GM12891 (cell line): ENCODE measurements at regions not wholly inside any gene's neighbourhood (a gene's known extent, or its start where the extent isn't known, plus 50 kb on each side); places are given as distances from the start of the nearest gene placed in this dataset.

Experiments
- POLR2A ChIP-seq: IDR thresholded peaks from 2 replicates; pipeline ENCODE4 v1.6.1; 2011; ENCODE audit warnings: low read depth, low read length, control low read depth
- POLR2AphosphoS5 ChIP-seq: IDR thresholded peaks from 2 replicates; pipeline ENCODE4 v1.6.1; 2011; ENCODE audit warnings: low read depth, low read length, control low read depth

DNA sequence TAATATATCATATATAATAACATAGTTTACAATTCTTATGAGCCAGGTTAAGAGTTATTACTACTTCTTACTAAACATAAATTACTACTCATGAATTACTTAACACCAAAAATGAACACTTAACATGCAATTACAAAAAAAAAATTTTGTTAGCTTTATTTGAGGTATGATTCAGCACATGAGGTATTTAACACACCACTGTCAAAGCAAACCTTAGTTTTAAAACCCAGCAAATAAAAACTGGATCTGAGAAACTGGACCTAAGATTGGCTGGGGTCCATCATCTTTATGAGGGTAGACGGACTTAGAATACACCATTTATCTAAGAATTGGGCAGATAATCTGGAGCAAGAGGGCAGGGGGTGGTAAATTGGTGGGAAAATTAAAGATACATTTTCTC is 81.8 kb upstream of the CREB1 start:
- TF ChIP-seq POLR2A: no peak
- no peak for TF ChIP-seq POLR2AphosphoS5
